Kidney tubule cell (primary cell): ENCODE measurements at regions not wholly inside any gene's neighbourhood (a gene's known extent, or its start where the extent isn't known, plus 50 kb on each side); places are given as distances from the start of the nearest gene placed in this dataset.

Source experiments
- DNase-seq: peaks from one replicate; pipeline ENCODE4 v3.0.0-alpha.2; 2018; ENCODE audit warnings: low spot score

GRCh38 chr12:67590149-67590790 is 58.3 kb upstream of the DYRK2 start:
- no peak for DNase-seq

GRCh38 chr12:67592228-67593011 is 56.1 kb upstream of the DYRK2 start:
- DNase-seq: peak; percentile 84

- peak; percentile 83 for DNase-seq
Observed at GRCh38 chr12:67593041-67593440, 55.5 kb upstream of the DYRK2 start.

GRCh38 chr12:67593461-67594330 is 54.8 kb upstream of the DYRK2 start:
- DNase-seq: peak; percentile 21

- DNase-seq: no peak
Observed at GRCh38 chr12:67594888-67595287, 53.7 kb upstream of the DYRK2 start.

- no peak for DNase-seq
Observed at GRCh38 chr12:67595365-67595764, 53.2 kb upstream of the DYRK2 start.

- no peak for DNase-seq
Observed at GRCh38 chr12:67598598-67598997, 49.9 kb upstream of the DYRK2 start.
